Lower lobe of right lung (tissue), 2 donors: ENCODE measurements at regions not wholly inside any gene's neighbourhood (a gene's known extent, or its start where the extent isn't known, plus 50 kb on each side); places are given as distances from the start of the nearest gene placed in this dataset.
"Not testable (repeated sequence)": the region's sequence is repeated elsewhere in the genome, so short reads cannot be mapped to it uniquely, and the experiment has no call there.

Experiments
- ATAC-seq, 2 donors: fragments of 200-7000 bp; cut with Tn5 transposase; one replicate each; pipeline ENCODE4 v1.9.1; 2020 to 2022; ENCODE audit warnings: mild to moderate bottlenecking in 2 of 2, moderate library complexity in 2 of 2
- DNase-seq: peaks from one replicate; pipeline ENCODE4 v3.0.0-alpha.2; 2020
- H3K27ac ChIP-seq: fragments of 200-600 bp; one replicate; pipeline ENCODE4 v1.8.0; 2022
- H3K27me3 ChIP-seq: fragments of 200-600 bp; one replicate; pipeline ENCODE4 v1.8.0; 2022; ENCODE audit warnings: low read depth
- H3K36me3 ChIP-seq: fragments of 200-600 bp; one replicate; pipeline ENCODE4 v1.8.0; 2022; ENCODE audit warnings: mild to moderate bottlenecking
- H3K4me1 ChIP-seq: fragments of 200-600 bp; one replicate; pipeline ENCODE4 v1.8.0; 2022
- H3K4me3 ChIP-seq: fragments of 200-600 bp; one replicate; pipeline ENCODE4 v1.8.0; 2022; ENCODE audit warnings: mild to moderate bottlenecking
- H3K9me3 ChIP-seq: fragments of 200-600 bp; one replicate; pipeline ENCODE4 v1.8.0; 2022
- intact Hi-C: fragments of 100-400 bp; cut with DNase I; formaldehyde crosslinking; loops from one replicate; pipeline ENCODE4 v1.11.0; 2022
- TF ChIP-seq, protein P1 (sequence below): fragments of 200-600 bp; IDR thresholded peaks from one replicate; pipeline ENCODE4 v1.8.0; 2022; ENCODE audit warnings: antibody characterized with exemption, mild to moderate bottlenecking
- donor health status: DM: no; HTN: yes; CAD: no; lungs with severe emphysema.

GRCh38 chr7:28329661-28330363, 82.5 kb upstream of the CREB5 start:
- DNase-seq (no peak), ATAC-seq (peak; percentile 11 to 33)
- Histone ChIP-seq H3K9me3 (no peaks in the 10 kb centered on the region), H3K27ac (no peak overlapping the region), H3K4me3 (no peak overlapping the region), H3K4me1 (no peaks in the 10 kb centered on the region), H3K27me3 (no peaks in the 10 kb centered on the region), H3K36me3 (no peaks in the 10 kb centered on the region)
- TF ChIP-seq, protein P1, sequence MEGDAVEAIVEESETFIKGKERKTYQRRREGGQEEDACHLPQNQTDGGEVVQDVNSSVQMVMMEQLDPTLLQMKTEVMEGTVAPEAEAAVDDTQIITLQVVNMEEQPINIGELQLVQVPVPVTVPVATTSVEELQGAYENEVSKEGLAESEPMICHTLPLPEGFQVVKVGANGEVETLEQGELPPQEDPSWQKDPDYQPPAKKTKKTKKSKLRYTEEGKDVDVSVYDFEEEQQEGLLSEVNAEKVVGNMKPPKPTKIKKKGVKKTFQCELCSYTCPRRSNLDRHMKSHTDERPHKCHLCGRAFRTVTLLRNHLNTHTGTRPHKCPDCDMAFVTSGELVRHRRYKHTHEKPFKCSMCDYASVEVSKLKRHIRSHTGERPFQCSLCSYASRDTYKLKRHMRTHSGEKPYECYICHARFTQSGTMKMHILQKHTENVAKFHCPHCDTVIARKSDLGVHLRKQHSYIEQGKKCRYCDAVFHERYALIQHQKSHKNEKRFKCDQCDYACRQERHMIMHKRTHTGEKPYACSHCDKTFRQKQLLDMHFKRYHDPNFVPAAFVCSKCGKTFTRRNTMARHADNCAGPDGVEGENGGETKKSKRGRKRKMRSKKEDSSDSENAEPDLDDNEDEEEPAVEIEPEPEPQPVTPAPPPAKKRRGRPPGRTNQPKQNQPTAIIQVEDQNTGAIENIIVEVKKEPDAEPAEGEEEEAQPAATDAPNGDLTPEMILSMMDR, result no peak
- intact Hi-C loops, result no loop called here

DNA sequence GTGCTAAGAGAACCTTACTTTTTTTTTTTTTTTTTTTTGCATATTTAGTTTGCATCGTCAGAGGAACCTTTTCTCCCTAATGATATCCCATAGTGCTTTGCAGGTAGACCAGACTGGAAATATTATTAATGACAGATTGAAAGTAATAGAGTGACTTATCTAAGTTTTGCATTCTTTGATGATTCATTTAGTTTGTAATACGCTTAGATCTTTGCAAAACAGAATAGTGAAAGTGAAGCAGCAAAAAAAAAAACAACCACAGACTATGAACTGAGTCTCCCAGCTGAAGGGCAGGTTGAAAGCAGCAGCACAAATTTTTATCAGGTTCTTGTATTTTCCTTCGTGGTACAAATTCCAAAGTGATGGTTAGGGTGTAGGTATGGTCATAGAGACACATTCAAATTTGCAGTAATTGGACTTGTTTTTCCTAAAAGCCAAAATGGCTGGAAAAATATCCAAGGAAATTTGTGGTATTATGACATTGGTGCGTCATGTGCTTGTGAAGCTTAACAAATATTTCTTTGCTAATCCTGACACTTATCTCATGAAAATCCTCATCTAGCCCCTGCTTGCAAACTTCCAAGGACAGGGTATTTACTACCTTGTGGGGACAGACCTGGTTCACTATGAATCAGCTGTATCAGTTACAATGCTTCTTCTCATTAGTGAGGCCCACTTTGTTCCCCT, 81.8 kb upstream of the CREB5 start:
- intact Hi-C loops, result no loop called here
- no peak for ATAC-seq
- no peaks in the 10 kb centered on the region for H3K4me1 ChIP-seq

GRCh38 chr7:28332046-28332445, 80.3 kb upstream of the CREB5 start:
- TF ChIP-seq, protein P1, result no peak
- no peaks in the 10 kb centered on the region for H3K27me3 ChIP-seq
- no peaks in the 10 kb centered on the region for H3K4me1 ChIP-seq
- H3K4me3 ChIP-seq, result no peak overlapping the region
- no peak for DNase-seq
- H3K27ac ChIP-seq, result no peak overlapping the region
- no peaks in the 10 kb centered on the region for H3K9me3 ChIP-seq
- ATAC-seq, result no peak
- intact Hi-C loops, result no loop called here
- no peaks in the 10 kb centered on the region for H3K36me3 ChIP-seq

More for the DNA sequence above, 81.8 kb upstream of the CREB5 start:
- TF ChIP-seq, protein P1, result no peak
- DNase-seq, result no peak
- Histone ChIP-seq H3K9me3 (no peaks in the 10 kb centered on the region), H3K27me3 (no peaks in the 10 kb centered on the region), H3K27ac (no peak overlapping the region), H3K36me3 (no peaks in the 10 kb centered on the region), H3K4me3 (no peak overlapping the region)

DNA sequence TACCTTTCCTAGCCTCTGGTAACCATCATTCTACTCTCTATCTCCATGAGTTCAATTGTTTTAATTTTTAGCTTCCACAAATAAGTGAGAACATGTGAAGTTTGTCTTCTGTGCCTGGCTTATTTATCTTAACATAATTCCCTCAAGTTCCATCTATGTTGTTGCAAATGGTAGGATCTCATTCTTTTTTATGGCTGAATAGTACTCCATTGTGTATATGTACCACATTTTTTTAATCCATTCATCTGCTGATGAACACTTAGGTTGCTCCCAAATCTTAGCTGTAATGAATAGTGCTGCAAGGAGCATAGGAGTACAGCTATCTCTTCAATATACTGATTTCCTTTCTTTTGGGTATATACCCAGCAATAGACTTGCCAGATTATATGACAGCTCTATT, 78.8 kb upstream of the CREB5 start:
- H3K27ac ChIP-seq, H3K4me3 ChIP-seq, ATAC-seq, H3K9me3 ChIP-seq, H3K27me3 ChIP-seq, H3K4me1 ChIP-seq, intact Hi-C loops, H3K36me3 ChIP-seq, DNase-seq: not testable (repeated sequence)

DNA sequence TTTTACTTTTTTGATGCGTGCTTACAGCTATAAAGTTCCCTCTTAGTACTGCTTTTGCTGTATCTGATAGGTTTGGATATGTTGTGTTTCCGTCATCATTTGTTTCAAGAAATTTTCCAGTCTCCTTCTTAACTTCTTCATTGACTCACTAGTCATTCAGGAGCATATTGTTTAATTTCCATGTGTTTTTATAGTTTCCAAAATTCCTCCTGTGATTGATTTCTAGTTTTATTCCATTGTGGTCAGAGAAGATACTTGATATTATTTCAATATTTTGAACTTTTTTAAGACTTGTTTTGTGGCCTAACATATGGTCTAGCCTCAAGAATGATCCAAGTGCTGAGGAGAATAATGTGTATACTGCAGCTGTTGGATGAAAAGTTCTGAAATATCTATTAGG, 75.5 kb upstream of the CREB5 start:
- DNase-seq (no peak), ATAC-seq (no peak)
- intact Hi-C loops, result no loop called here
- Histone ChIP-seq H3K4me3 (no peak overlapping the region), H3K27me3 (no peaks in the 10 kb centered on the region), H3K27ac (no peak overlapping the region), H3K9me3 (no peaks in the 10 kb centered on the region), H3K36me3 (no peaks in the 10 kb centered on the region), H3K4me1 (no peaks in the 10 kb centered on the region)
- TF ChIP-seq, protein P1, result no peak

DNA sequence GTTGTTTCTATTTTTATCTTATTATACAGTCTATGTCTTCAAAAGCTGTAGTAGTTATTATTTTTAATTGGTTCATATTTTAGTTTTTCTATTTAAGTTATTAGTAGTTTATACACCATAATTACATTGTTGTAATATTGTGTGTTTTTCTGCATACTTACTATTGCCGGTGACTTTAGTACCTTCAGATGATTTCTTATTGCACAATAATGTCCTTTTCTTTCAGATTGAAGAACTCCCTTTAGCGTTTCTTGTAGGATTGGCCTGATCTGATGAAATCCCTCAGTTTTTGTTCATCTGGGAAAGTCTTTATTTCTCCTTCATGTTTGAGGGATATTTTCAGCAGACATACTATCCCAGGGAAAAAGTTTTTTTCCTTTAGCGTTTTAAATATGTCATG, 74.3 kb upstream of the CREB5 start:
- no peak for ATAC-seq
- no peak overlapping the region for H3K27ac ChIP-seq
- no peaks in the 10 kb centered on the region for H3K4me1 ChIP-seq
- TF ChIP-seq, protein P1, result no peak
- DNase-seq, result no peak
- no peaks in the 10 kb centered on the region for H3K27me3 ChIP-seq
- H3K9me3 ChIP-seq, result no peaks in the 10 kb centered on the region
- intact Hi-C loops, result no loop called here
- H3K4me3 ChIP-seq, result no peak overlapping the region
- H3K36me3 ChIP-seq, result no peaks in the 10 kb centered on the region
